ENCODE measurements at regions not wholly inside any gene's neighbourhood (a gene's known extent, or its start where the extent isn't known, plus 50 kb on each side); places are given as distances from the start of the nearest gene placed in this dataset.

DNA sequence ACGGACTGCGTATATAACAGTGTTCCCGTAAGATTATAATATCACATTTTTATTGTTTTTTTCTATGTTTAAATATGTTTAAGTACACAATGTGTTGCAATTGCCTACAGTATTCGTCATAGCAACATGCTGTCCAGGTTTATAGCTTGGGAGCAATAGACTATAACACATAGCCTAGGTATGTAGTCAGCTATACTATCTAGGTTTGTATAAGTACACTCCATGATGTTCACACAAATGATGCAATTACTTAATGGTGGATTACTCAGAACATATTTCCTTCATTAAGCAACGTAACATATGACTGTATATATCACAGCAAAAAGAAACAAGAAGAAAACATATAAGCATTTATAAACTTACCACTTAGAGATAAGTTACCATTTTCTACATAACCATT lies 160.0 kb downstream of the CBLN1 start:
- no peak for DNase-seq

DNA sequence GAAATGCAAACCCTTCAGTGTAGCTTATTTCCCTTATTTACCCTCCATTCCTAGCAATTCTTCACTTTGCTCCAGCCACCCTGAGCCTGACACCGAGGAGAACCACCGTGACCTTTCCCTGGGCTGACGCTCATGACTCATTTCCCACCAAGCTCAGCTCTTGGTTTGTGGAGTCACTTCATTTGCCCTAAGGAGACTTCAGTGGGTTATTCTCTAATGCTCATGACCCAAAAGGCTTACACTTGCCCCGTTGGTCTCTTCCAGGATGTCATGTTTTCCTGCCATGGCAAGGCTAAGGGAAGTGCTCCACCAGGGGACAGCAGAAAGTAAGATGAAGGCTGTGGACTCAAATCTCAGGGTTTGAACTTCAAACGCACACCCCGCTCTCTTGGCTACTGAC lies 161.0 kb downstream of the CBLN1 start:
- DNase-seq: no peak

DNA sequence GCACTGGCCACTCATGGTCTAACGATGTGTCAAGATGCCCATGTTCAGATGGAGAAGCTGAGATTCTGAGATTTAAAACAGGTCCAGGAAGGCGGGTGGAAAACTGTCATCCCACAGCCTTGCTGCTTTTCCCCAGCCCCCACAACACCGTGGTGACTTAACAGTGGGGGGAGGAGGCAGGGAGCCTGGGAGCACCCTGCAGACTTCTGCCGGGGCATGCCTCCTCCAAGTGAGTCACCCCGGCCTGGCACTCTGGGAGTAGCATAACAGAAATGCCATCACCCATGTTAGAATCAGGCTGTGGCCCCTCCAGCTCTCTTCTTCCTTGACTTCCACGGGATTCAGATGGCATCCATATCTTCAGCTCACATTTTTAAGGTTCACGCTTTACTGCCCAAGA lies 164.8 kb downstream of the CBLN1 start:
- no peak for DNase-seq

DNA sequence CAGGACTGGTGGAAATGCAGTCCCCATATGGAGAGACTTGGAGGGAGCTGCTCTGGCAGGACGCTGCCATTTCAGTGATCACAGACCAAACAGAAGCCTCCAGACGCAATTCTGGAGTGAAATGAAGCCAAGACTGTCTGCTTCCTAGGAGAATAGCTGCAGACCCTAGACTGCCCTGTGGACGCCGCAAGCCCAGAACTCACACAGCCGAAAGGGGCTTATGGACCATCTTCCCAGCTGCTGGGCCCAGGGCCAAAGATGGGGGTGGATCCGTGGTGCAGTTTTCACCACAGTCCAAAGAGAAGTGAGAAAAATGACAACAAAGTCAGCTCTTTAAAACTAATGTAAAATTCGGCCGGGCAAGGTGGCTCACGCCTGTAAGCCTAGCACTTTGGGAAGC lies 165.7 kb downstream of the CBLN1 start:
- DNase-seq: no peak

DNA sequence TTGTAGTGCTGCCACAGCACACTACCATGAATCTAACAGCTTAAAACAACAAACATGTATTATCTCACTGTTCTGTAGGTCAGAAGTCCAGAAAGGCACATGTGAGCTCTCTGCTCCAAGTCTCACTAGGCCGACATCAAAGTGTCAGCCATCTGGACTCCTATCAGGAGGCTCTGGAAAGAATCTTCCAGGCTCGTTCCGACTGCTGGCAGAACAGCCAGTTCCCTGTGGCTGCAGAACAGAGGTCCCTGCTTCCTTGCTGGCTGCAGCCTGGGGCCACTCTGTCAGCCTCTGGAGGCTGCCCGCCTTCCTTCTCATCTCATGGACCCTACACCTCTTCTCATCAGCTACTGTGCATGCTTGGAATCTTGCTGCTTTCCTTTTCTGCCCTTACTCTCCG lies 168.9 kb downstream of the CBLN1 start:
- no peak for DNase-seq

DNA sequence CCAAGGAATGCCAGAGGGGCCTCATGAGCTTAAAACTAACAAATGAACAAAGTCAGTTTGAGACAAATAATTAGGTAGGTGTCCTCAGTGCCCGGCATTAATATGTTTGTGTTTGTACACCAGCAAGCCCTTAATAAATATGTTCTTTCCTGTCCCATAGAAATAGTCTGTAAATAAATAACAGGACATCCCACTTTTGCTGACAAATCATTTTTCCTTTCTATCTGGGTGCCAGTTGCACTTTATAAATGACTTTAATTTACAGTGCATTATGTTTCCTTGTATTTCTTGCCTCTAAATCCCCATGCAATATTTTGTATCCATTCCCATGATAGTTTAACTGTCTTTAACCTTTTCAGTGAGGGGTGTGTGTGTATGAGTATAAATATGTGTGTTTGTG lies 170.3 kb downstream of the CBLN1 start:
- DNase-seq: no peak

DNA sequence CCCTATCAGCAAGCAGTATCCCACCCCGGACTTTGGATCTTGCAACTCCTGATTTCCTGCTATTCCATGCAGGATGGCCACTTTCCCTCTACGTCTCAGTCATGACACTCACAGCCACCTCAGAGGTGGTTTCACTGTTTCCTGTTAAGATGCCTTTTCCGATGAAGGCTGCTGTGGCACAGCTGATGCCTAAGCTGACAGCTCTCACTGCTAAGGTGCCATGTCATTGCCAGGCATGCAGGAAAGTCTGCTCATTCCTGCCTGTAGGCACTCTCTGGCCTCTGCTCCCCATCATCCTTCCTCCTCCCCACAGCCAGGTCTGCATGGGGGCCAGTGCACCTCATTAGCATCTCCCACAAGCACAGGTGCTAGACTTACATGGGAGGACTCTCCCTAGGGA lies 173.0 kb downstream of the CBLN1 start:
- no peak for DNase-seq

DNA sequence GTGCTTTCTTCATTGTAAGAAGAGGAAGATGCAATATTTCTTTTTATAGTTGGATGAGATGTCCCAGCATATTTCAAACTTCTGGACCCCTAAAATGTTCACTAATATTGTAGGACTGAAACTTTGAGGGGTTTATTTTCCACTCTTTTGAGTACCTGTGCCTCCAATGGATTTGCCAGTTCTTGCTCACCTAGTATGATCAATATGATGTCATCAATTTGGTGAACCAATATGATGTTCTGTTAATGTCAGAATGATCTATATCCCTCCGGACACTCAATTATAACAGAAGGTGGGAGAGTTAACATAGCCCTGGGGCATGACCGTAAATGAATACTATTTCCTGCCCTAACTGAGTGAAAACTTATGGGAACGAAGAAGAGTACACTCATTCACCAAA lies 178.3 kb downstream of the CBLN1 start:
- no peak for DNase-seq

DNA sequence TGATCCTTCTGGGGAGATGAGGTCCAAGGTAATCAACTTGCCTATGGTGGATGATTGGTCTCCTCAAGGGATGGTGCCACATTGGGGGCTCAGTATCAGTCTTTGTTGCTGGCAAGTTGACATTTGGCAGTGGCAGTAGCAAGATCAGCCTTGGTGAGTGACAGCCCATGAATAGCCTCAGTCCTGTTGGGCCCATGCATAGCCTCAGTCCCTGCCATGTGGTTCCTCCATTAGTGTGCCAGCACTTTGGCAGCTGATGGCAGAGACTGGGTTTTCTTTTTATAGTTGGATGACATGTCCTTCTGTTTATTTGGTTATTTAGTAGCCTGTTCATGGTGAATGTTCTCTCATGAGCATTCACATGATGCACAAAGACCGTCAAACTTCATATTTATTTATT lies 179.6 kb downstream of the CBLN1 start:
- DNase-seq: no peak

DNA sequence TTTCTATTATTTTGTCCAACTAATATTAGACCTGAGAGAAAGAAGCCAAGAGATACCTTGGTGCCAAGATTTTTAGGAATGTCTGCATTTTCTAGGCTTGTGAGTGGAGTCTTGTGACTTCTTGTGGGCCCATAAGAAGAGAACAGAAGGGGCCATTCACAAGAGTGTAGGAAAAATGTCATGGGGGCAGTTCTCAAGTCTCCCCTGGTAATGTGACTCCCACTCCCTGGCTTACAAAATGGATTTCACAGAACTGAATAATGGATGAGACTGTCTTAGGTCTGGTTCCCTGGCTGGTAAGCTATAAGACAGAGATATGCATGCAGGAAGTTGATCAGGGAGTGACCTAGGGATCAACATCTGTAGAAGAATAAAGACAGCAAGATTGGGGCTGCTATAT lies 181.3 kb downstream of the CBLN1 start:
- DNase-seq: no peak

DNA sequence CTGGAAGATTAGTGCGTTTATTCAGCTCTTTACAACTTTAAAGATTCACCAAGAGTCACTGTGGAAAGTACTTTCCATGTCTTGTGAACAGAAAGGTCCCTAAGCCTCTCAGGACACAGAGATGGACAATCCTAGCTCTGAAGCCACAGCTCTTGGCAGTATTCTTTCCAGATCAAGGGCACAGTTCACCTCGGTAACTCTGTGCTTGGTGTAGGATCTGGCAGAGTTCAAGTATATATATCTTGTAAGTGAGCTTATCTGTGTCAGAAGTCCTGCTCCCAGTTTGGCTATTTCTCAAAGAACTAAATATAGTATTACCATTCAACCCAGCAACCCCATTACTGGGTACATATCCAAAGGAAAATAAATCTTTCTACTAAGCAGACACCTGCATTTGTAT lies 183.7 kb downstream of the CBLN1 start:
- no peak for DNase-seq

DNA sequence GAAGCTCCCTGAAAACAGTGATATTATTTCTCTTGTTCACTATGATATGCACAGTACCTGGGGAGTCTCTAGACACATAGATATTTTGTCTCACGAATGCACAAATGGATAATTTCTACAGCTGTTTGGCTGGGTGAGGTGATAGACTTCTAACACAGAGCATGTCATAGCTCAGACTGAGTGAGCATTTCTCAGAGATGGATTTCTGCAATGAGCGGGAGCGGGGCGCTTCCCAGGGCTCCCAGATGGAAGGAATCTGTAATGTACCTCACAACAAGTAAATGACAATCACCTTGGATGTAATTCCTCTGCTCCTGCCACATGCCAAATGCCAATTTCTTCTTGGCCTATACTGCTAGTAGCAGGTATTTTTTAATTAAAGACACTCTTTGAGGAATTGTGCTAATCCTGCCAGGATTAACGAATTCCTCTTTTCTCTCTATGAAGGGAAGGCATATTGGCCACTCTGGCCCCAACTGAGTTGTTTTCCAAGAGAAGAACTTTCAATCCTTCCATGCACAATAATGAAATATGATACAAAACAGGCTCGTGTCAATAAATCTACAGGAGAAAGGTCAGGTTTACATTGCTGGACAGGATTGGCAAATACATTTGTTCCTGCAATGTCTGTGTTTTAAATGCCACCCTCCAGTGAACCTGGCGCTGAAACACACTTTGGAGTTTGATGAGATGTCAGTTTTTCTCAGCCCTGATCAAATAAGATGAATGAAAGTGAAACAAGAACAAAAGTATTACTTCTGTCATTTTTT lies 185.3 kb downstream of the CBLN1 start:
- DNase-seq: no peak

DNA sequence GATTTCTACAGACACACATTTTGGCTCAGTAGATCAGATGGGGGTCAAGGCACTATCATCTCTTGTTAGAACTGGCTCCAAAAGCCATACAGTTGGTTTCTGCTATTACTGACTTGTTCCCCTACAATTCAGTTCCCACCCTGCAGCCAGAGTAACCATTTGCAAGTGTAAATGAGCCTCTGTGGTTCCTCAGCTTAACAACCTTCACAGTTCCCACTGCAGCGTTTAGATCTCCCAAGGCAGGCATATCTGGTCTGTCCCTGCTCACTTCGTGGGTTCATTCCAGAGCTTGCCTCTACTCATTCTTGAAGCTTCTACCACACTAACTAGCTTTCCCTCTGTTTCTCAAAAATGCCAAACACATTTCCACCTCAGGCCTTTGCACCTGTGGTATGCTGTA lies 186.1 kb downstream of the CBLN1 start:
- no peak for DNase-seq

DNA sequence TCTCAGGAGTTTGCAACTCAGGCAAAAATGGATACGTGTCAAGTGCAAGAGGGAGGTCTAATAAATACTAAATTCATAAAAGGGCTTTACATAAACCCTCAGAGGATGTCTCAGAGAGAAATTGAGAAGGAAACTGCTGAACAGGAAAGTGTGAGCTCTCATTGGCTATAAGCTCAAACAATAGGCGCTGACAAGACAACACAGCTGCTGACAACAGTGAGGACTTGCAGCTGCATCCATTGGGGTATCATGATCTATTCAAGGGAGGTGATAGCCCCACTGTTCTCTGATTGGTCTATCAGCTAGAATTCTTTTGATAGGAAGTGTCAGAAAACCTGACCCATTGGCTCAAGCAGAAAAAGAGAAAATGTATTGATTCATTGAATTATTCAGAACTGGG lies 187.2 kb downstream of the CBLN1 start:
- no peak for DNase-seq

DNA sequence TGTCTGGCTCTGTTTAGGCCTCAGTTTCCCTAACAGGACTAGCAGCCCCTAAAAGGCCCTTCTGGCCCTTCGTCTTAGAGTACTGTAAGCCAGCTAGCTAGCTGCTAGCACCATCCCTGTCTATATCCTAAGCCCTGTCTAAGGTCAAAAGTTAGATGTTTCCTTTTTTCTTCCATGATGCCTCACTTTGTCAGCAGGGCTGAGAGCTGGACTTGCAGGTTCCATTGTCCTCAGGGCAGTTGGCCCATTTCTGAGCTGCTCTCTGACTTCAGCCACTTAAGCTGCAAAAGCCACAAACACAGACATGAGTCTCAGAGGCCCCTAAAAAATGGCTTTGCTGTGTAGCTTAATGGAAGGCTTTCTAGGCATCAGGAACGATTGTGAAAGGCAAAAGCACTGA lies 187.7 kb downstream of the CBLN1 start:
- DNase-seq: no peak

DNA sequence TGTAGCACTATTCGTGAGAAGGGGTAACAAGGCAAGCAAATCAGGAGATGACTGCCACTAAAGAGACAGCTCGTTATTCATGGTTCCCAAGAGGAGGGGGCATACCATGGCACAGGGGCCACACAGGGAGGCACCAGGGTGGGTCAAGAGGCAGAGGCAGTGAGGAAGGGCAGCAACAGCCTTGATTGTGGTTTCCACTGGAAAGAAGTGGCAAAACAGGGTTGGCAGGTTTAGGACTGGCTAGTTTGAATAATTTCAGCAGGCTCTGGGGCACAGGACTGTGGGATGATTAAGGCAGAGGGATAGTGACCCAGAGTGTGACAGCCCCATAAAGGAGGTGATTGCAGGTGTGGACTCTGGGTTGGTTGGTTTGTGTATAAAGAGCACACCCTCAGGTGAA lies 188.9 kb downstream of the CBLN1 start:
- DNase-seq: no peak

DNA sequence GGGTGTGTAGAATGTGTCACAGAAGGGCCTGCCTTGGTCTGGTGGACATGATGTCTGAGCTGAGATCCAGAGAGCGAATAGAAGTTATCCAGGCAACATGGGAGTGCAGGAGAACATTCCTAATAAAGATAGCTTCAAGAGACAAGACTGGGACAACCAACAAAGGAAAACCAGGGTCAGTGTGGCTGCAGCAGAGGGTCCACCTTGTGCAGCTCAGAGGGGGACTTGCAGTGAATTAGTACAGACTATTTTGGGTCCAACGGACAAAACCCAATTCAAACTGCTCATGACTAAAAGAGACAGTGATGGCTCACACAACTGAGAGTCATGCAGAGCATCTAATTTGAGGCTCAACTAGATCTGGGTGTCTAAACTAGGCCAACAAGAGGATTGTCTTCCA lies 192.1 kb downstream of the CBLN1 start:
- DNase-seq: no peak

DNA sequence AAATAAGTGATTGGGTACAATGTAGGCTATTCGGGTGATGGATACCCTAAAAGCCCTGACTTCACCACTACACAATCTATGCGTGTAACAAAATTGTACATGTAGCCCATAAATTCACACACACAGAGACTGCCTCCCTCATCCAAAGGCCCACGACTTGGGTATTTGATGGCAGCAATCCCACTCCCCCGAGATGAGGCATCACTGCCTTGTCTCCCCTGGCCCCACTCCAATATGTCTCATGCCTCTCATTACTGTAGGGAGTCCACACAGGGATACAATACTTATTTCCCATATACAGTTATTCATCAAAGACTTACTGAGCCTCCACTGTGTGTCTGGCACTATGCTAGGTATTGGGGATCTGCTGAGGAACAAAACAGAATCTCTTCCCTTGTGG lies 192.6 kb downstream of the CBLN1 start:
- no peak for DNase-seq

DNA sequence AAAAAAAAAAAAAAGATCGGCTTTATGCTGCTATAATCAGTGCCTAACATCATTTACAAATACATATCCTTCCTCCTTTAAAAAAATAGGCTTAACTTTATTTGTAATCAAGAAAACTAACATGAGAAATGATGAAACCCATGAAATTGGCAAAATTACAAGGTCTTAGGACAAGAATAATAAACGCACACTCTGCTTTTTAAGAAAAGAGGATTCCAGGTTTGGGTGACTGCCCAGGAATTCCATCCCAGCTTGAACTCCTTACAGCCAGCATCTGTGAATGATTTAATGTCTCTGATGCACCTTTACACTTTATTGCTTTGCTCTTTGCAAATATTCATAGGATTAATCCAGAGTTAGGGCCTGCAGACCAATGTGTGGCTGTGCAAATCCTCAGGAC lies 196.0 kb downstream of the CBLN1 start:
- no peak for DNase-seq

DNA sequence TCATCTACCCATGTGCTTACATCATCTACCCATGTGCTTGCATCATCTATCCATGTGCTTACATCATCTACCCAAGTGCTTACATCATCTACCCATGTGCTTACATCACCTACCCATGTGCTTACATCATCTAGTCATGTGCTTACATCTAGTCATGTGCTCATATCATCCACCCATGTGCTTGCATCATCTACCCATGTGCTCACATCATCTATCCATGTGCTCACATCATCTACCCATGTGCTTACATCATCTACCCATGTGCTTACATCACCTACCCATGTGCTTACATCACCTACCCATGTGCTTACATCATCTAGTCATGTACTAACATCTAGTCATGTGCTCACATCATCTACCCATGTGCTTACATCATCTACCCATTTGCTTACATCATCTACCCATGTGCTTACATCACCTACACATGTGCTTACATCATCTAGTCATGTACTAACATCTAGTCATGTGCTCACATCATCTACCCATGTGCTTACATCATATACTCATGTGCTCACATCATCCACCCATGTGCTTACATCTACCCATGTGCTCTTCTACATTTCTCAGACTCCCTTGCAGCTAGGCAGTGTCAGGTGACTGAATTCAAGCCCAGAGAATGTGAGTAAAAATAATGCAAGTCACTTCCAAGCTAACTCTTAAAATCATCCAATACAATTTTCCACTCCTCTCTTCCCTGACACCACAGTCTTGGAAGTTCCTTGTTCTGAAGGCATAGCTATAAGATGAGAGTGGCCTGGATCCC lies 196.8 kb downstream of the CBLN1 start:
- peak; percentile 5 for DNase-seq

DNA sequence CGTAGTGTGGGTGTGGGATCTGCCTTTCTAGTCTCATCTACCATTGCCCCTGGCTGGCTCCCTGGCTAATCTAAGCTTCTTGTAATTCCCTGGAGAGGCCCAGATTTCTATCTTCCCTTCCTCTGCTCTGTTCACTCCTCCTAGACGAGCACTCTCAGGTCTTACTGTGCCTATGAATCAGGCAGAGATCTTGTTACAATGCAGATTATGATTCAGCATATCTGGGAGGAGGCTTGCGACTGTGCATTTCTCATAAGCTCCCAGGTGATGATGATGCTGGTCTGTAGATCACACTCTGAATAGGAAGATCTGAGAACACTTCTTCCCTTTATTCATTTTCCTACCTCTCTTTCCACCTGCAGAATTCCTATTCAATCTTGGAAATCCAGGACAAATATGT lies 200.1 kb downstream of the CBLN1 start:
- peak; percentile 59 for DNase-seq

DNA sequence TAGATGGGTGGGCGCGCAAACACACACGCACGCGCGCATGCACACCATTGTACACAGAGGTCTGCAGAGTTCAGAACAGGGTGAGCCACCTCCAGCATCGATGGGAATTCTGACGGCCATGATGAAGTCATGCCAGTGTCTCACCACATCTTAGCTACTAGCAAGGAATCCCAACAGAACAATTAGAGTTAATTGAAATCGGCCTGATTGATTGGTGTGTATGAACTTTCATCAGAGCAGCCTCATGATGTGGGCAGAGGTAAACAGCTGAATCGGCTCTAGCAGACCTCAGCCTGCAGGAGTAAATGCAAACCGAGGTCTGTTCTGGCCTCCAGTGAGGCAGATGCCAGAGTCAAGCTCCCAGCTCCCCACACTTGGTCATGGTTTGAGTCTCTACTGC lies 200.6 kb downstream of the CBLN1 start:
- no peak for DNase-seq

DNA sequence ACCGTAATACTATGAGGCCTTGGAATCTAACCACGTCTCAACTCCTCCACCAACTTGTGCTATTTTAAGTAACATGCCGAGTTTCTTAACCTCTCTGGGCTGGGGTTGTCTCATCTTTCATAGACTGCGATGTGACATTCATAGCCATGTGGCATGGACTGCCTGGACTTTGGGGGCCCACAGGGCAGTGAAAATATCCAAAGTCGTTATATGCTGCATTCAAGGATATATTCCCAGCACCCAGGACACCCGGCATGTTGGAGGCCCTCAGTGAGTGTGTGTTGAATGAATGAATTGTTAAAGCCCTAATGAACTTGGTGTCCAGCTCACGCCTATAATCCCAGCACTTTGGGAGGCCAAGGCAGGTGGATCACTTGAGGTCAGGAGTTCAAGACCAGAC lies 203.1 kb downstream of the CBLN1 start:
- DNase-seq: no peak

DNA sequence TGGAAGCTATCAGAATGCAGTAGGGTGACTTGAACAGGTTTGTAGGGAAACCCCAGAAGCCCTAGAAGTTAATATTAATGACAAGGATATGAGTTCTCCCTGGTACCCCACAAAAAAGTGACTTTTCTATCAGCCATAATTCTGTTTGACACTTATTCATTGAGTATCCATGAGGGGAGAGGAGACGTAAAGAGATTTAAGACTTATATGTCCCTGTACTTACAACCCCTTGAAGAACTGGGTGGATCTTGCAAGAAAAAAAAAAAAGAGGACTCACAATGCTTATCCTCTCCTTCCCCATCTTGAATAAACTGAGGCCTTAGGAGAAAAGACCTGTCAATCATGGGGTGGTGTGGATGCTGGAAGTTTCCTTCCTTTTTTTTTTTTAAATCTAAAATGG lies 203.5 kb downstream of the CBLN1 start:
- no peak for DNase-seq

DNA sequence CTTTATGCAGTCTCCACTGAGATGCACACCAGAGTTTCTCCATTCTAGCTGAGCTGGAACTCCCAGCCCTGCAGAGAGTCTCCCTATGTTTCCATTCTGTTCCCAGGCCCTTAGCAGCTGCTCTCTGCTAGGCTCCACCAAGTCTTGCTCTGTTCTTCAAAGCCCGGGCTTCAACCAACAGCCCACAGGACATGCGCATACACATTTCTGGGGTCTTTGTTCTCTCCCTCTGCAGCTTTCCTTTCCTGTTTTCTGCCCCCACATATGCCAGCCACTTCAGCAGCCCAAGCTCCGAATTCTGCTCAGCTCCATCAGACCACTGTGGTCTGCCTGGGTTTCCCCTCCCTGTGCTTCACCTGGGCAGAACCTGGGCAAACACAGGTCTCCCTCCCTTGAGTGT lies 205.9 kb downstream of the CBLN1 start:
- DNase-seq: no peak

All from NCI-H2171 treated with DMSO at 0.1 percent for 48 hours (cell line).